HCT116 (cell line): ENCODE measurements at regions not wholly inside any gene's neighbourhood (a gene's known extent, or its start where the extent isn't known, plus 50 kb on each side); places are given as distances from the start of the nearest gene placed in this dataset.
A peak's percentile ranks its signal among the peaks of the same experiment; 100 is the strongest.

ENCODE experiments used
- ATAC-seq: fragments of 200-7000 bp; cut with Tn5 transposase; 2 replicates; pipeline ENCODE4 v1.9.1; 2020; ENCODE audit warnings: mild to moderate bottlenecking, moderate library complexity
- BruUV-seq: library from RNA; stranded (reverse); fragments of 400-500 nt; replicated peaks from 2 replicates; lab custom pipeline; 2021; lab: Mats Ljungman, UMichigan
- CTCF ChIA-PET: fragments of 300-600 bp; sonication (Branson Sonifier 250); formaldehyde crosslinking; loops from one replicate; lab custom pipeline; 2021; ENCODE audit warnings: antibody characterized with exemption; lab: Charles Lee
- POLR2A ChIA-PET: fragments of 300-600, 350-600 bp; sonication (Branson Sonifier 250); formaldehyde crosslinking; loops from one replicate; lab custom pipeline; 2021; ENCODE audit warnings: antibody characterized with exemption; lab: Charles Lee
- RAD21 ChIA-PET, 2 experiments: fragments of 300-600 bp; sonication (Branson Sonifier 250); formaldehyde crosslinking; loops; one replicate each; lab custom pipeline; 2023; ENCODE audit warnings: low total read pairs in 2 of 2; ENCODE audit not compliant: uncharacterized antibody in 2 of 2, unreplicated experiment in 2 of 2, low non-redundant PET in 1 of 2; lab: Charles Lee
- DNase-seq: peaks from one replicate; pipeline ENCODE4 v3.0.0-alpha.2; 2010; ENCODE audit warnings: low read depth, low spot score
- H2AFZ ChIP-seq: fragments of 200-600 bp; shearing (Covaris generic), sonication (generic); 2 replicates; pipeline ENCODE4 v1.6.1; 2017; ENCODE audit warnings: low read depth, mixed run types, mixed read lengths, antibody characterized with exemption, low read length; ENCODE audit not compliant: poor library complexity, severe bottlenecking
- H3K27ac ChIP-seq: 2 replicates; pipeline ENCODE4 v1.5.1; 2012; ENCODE audit warnings: low read depth, low read length
- H3K27me3 ChIP-seq: fragments of 200-600 bp; sonication (generic); 2 replicates; pipeline ENCODE4 v1.6.1; 2016; ENCODE audit warnings: mixed run types, low read length, mixed read lengths; ENCODE audit not compliant: insufficient read depth
- H3K36me3 ChIP-seq, 2 experiments: fragments of 200-500 bp in 1 of 2; fragments of 200-600 bp in 1 of 2; sonication (Bioruptor generic) in 1 of 2; sonication (generic) in 1 of 2; 2 replicates each; pipeline versions ENCODE4 v1.5.1 to v1.6.1; 2014 to 2016; ENCODE audit warnings: low read length in 2 of 2, inconsistent platforms in 1 of 2, mixed read lengths in 1 of 2, mixed run types in 1 of 2; ENCODE audit not compliant: insufficient read depth in 2 of 2, control insufficient read depth in 1 of 2
- H3K4me1 ChIP-seq, 2 experiments: fragments of 200-600 bp in 1 of 2; sonication (generic) in 1 of 2; 2 replicates each; pipeline versions ENCODE4 v1.5.1 to v1.6.1; 2012 to 2017; ENCODE audit warnings: low read length in 2 of 2, inconsistent platforms in 1 of 2, mild to moderate bottlenecking in 1 of 2, mixed read lengths in 1 of 2, mixed run types in 1 of 2, moderate library complexity in 1 of 2; ENCODE audit not compliant: insufficient read depth in 2 of 2, control insufficient read depth in 1 of 2
- H3K4me2 ChIP-seq: fragments of 200-600 bp; sonication (generic); 2 replicates; pipeline ENCODE4 v1.6.1; 2017; ENCODE audit warnings: mixed run types, low read length, mixed read lengths
- H3K4me3 ChIP-seq, 2 experiments: fragments of 200-600 bp in 1 of 2; sonication (generic) in 1 of 2; replicated peaks in 1 of 2; 2 replicates each; pipeline ENCODE4 v1.5.1; 2011 to 2016; ENCODE audit warnings: low read length in 2 of 2, control low read depth in 1 of 2, low read depth in 1 of 2, mild to moderate bottlenecking in 1 of 2, mixed read lengths in 1 of 2, mixed run types in 1 of 2
- H3K79me2 ChIP-seq: fragments of 200-600 bp; sonication (generic); 2 replicates; pipeline ENCODE4 v1.6.1; 2017; ENCODE audit warnings: mild to moderate bottlenecking, mixed run types, low read length, moderate library complexity, mixed read lengths; ENCODE audit not compliant: insufficient read depth
- H3K9ac ChIP-seq: fragments of 200-600 bp; sonication (generic); 2 replicates; pipeline ENCODE4 v1.6.1; 2016; ENCODE audit warnings: low read length, mixed read lengths
- H3K9me2 ChIP-seq: fragments of 200-600 bp; sonication (generic), shearing (Covaris generic); 2 replicates; pipeline ENCODE4 v1.6.1; 2017; ENCODE audit warnings: mixed run types, mild to moderate bottlenecking, moderate library complexity; ENCODE audit not compliant: insufficient read depth
- H3K9me3 ChIP-seq, 2 experiments: fragments of 200-500 bp in 1 of 2; fragments of 200-600 bp in 1 of 2; sonication (Bioruptor generic) in 1 of 2; sonication (generic) in 1 of 2; 2 replicates each; pipeline ENCODE4 v1.6.1; 2014 to 2017; ENCODE audit warnings: low read length in 2 of 2, mixed read lengths in 2 of 2, inconsistent platforms in 1 of 2, low read depth in 1 of 2, mild to moderate bottlenecking in 1 of 2, mixed run types in 1 of 2, moderate library complexity in 1 of 2; ENCODE audit not compliant: control insufficient read depth in 1 of 2, insufficient read depth in 1 of 2
- H4K20me1 ChIP-seq: fragments of 200-600 bp; sonication (generic), shearing (Covaris generic); 2 replicates; pipeline ENCODE4 v1.6.1; 2017; ENCODE audit warnings: mixed run types, mild to moderate bottlenecking, moderate library complexity; ENCODE audit not compliant: insufficient read depth
- ATF3 ChIP-seq: IDR thresholded peaks from 2 replicates; pipeline ENCODE4 v1.6.1; 2012
- CBX3 ChIP-seq: IDR thresholded peaks from 2 replicates; pipeline ENCODE4 v1.6.1; 2012; ENCODE audit warnings: low read depth
- CEBPB ChIP-seq: IDR thresholded peaks from 2 replicates; pipeline ENCODE4 v1.6.1; 2012; ENCODE audit warnings: low read depth
- ELF1 ChIP-seq: IDR thresholded peaks from 2 replicates; pipeline ENCODE4 v1.6.1; 2012; ENCODE audit warnings: low read depth, borderline replicate concordance
- EZH2 ChIP-seq: fragments of 200-600 bp; sonication (generic); IDR thresholded peaks from 2 replicates; pipeline ENCODE4 v1.6.1; 2017; ENCODE audit warnings: antibody characterized with exemption, mixed run types
- EZH2phosphoT487 ChIP-seq: fragments of 200-600 bp; IDR thresholded peaks from 2 replicates; pipeline ENCODE4 v1.6.1; 2018; ENCODE audit warnings: antibody characterized with exemption, borderline replicate concordance
- FOSL1 ChIP-seq: IDR thresholded peaks from 2 replicates; pipeline ENCODE4 v1.6.1; 2012; ENCODE audit warnings: low read depth
- JUND ChIP-seq: IDR thresholded peaks from 2 replicates; pipeline ENCODE4 v1.6.1; 2012
- MAX ChIP-seq: IDR thresholded peaks from 2 replicates; pipeline ENCODE4 v1.6.1; 2012
- POLR2A ChIP-seq: IDR thresholded peaks from 2 replicates; pipeline ENCODE4 v1.7.0; 2011; ENCODE audit warnings: borderline replicate concordance; ENCODE audit not compliant: insufficient read depth, insufficient read length; ENCODE audit errors: extremely low read depth
- POLR2AphosphoS5 ChIP-seq: IDR thresholded peaks from 2 replicates; pipeline ENCODE4 v1.6.1; 2011; ENCODE audit warnings: mild to moderate bottlenecking, low read depth, low read length, moderate library complexity
- RAD21 ChIP-seq: IDR thresholded peaks from 2 replicates; pipeline ENCODE4 v1.6.1; 2012; ENCODE audit warnings: low read depth, mild to moderate bottlenecking
- SIN3A ChIP-seq: IDR thresholded peaks from 2 replicates; pipeline ENCODE4 v1.6.1; 2012; ENCODE audit warnings: low read depth
- SP1 ChIP-seq: IDR thresholded peaks from 2 replicates; pipeline ENCODE4 v1.6.1; 2012; ENCODE audit warnings: low read depth
- SRF ChIP-seq: IDR thresholded peaks from 2 replicates; pipeline ENCODE4 v1.6.1; 2012; ENCODE audit warnings: low read depth
- TCF7L2 ChIP-seq: IDR thresholded peaks from 2 replicates; pipeline ENCODE4 v1.7.0; 2011; ENCODE audit warnings: borderline replicate concordance, inconsistent platforms; ENCODE audit not compliant: insufficient read depth, insufficient read length; ENCODE audit errors: extremely low read depth
- ZFX ChIP-seq: fragments of 450-650 bp; IDR thresholded peaks from 2 replicates; pipeline ENCODE4 v1.6.1; 2017
- ZNF274 ChIP-seq: fragments of 200-500 bp; sonication (Bioruptor generic); IDR thresholded peaks from 2 replicates; pipeline ENCODE4 v1.6.1; 2014; ENCODE audit warnings: mild to moderate bottlenecking, low read depth, low read length, inconsistent platforms
- intact Hi-C: fragments of 100-400 bp; cut with micrococcal nuclease; formaldehyde crosslinking; loops from 2 replicates; pipeline ENCODE4 v1.10.0; 2022

- Histone ChIP-seq H3K4me1 (no peaks in the 10 kb centered on the region), H3K27me3 (peaks cover 15% of the 10 kb centered on the region), H4K20me1 (no peaks in the 10 kb centered on the region), H3K9ac (no peak overlapping the region), H3K4me3 (no peak overlapping the region), H3K79me2 (no peaks in the 10 kb centered on the region), H2AFZ (no peak overlapping the region), H3K9me2 (no peaks in the 10 kb centered on the region), H3K27ac (no peak overlapping the region), H3K36me3 (no peaks in the 10 kb centered on the region), H3K9me3 (no peaks in the 10 kb centered on the region), H3K4me2 (no peak overlapping the region)
- BruUV-seq = no TSS peak
- ChIA-PET CTCF (interaction anchor here (0.7 to 2.4 kb wide), 21 partner anchors 8 to 767 kb away, joined by 3 to 19 read pairs (median 4); no protein-coding TSS in a partner anchor), RAD21 (interaction anchor here in 1 of 2 experiments (0.7 to 0.9 kb wide), 2 partner anchors 33 to 1836 kb away, joined by 3 to 5 read pairs; no protein-coding TSS in a partner anchor), POLR2A (no interaction called here)
- DNase-seq (no peak), ATAC-seq (peak; percentile 36; the same call in 1 of the 2 replicates)
- TF ChIP-seq ELF1 = no peak
- no peak for TF ChIP-seq POLR2A
- no peak for TF ChIP-seq SRF
- TF ChIP-seq ATF3 = no peak
- TF ChIP-seq FOSL1 = no peak
- no peak for TF ChIP-seq ZFX
- no peak for TF ChIP-seq CEBPB
- TF ChIP-seq RAD21 = no peak
- no peak for TF ChIP-seq MAX
- TF ChIP-seq ZNF274 = no peak
- TF ChIP-seq SP1 = no peak
- TF ChIP-seq SIN3A = no peak
- no peak for TF ChIP-seq EZH2phosphoT487
- TF ChIP-seq EZH2 = no peak
- no peak for TF ChIP-seq TCF7L2
- no peak for TF ChIP-seq POLR2AphosphoS5
- no peak for TF ChIP-seq JUND
- TF ChIP-seq CBX3 = no peak
- intact Hi-C loops = loop anchor here (1.0 to 5.0 kb wide), 2 partner anchors 189 to 255 kb away; no protein-coding TSS in a partner anchor
Measured at GRCh38 chr3:99498550-99499234, 139.7 kb upstream of the COL8A1 start.
